K562 (cell line): ENCODE measurements at regions not wholly inside any gene's neighbourhood (a gene's known extent, or its start where the extent isn't known, plus 50 kb on each side); places are given as distances from the start of the nearest gene placed in this dataset.
A peak's percentile ranks its signal among the peaks of the same experiment; 100 is the strongest.

ENCODE experiments used
- ATAC-seq: fragments of 200-7000 bp; cut with Tn5 transposase; 3 replicates; pipeline ENCODE4 v1.9.1; 2020; ENCODE audit warnings: moderate library complexity
- BruUV-seq: library from RNA; stranded (reverse); fragments of 400-500 nt; replicated peaks from 2 replicates; lab custom pipeline; 2021; lab: Mats Ljungman, UMichigan
- CTCF ChIA-PET: fragments of 300-600 bp; formaldehyde crosslinking; extraction: SDS; loops from one replicate; lab custom pipeline; 2021; ENCODE audit warnings: low intra/inter-chr PET ratio; lab: Yijun Ruan, JAX
- POLR2A ChIA-PET: fragments of 300-600, 350-650 bp; sonication (Branson Sonifier 250); formaldehyde crosslinking; extraction: SDS; loops from one replicate; lab custom pipeline; 2021; ENCODE audit warnings: antibody characterized with exemption, inconsistent platforms; lab: Yijun Ruan, JAX
- DNase-seq, 4 experiments: peaks; one replicate each; pipeline versions ENCODE4 v3.0.0 to v3.0.0-alpha.2; 2011 to 2018; ENCODE audit warnings: low spot score in 3 of 4, mixed read lengths in 3 of 4; ENCODE audit errors: extremely low read depth in 1 of 4
- FAIRE-seq: peaks from 2 replicates; lab custom pipeline; 2011; peaks lifted over from hg19 to GRCh38; lab: Jason Lieb, UNC
- H2AFZ ChIP-seq: 2 replicates; pipeline ENCODE4 v1.6.0; 2011; ENCODE audit warnings: low read depth, low read length, control low read depth, inconsistent platforms
- H3K27ac ChIP-seq: fragments of 200-600 bp; 3 replicates; pipeline ENCODE4 v1.8.0; 2011; ENCODE audit warnings: low read depth, mild to moderate bottlenecking, control low read depth, inconsistent platforms, low read length, moderate library complexity, mixed read lengths; ENCODE audit errors: extremely low read depth
- H3K27me3 ChIP-seq, 2 experiments: fragments of 300-600 bp in 1 of 2; 2 replicates in 1 of 2; 3 replicates in 1 of 2; pipeline versions ENCODE4 v1.6.0 to v1.8.0; 2011; ENCODE audit warnings: inconsistent platforms in 2 of 2, low read length in 2 of 2, mild to moderate bottlenecking in 1 of 2, mixed read lengths in 1 of 2, moderate library complexity in 1 of 2; ENCODE audit not compliant: control insufficient read depth in 2 of 2, insufficient read depth in 2 of 2
- H3K36me3 ChIP-seq: fragments of 300-600 bp; 3 replicates; pipeline ENCODE4 v1.8.0; 2011; ENCODE audit warnings: mild to moderate bottlenecking, low read length, inconsistent platforms; ENCODE audit not compliant: control insufficient read depth, insufficient read depth
- H3K4me1 ChIP-seq, 2 experiments: fragments of 200-600 bp in 1 of 2; replicated peaks in 1 of 2; 2 replicates in 1 of 2; 3 replicates in 1 of 2; pipeline versions ENCODE4 v1.5.1 to v1.8.0; 2011; ENCODE audit warnings: inconsistent platforms in 2 of 2, low read length in 2 of 2, mild to moderate bottlenecking in 1 of 2, mixed read lengths in 1 of 2, moderate library complexity in 1 of 2; ENCODE audit not compliant: control insufficient read depth in 2 of 2, insufficient read depth in 2 of 2
- H3K4me2 ChIP-seq: 2 replicates; pipeline ENCODE4 v1.6.1; 2011; ENCODE audit warnings: low read length, control low read depth, inconsistent platforms, mixed read lengths; ENCODE audit not compliant: insufficient read depth
- H3K4me3 ChIP-seq: fragments of 200-600 bp; sonication (generic), shearing (Covaris generic); 2 replicates; pipeline ENCODE4 v1.5.1; 2016; ENCODE audit warnings: control low read depth, inconsistent platforms
- H3K79me2 ChIP-seq: fragments of 200-600 bp; 3 replicates; pipeline ENCODE4 v1.8.0; 2011; ENCODE audit warnings: low read length, inconsistent platforms; ENCODE audit not compliant: control insufficient read depth, insufficient read depth
- H3K9ac ChIP-seq, 2 experiments: 2 replicates each; pipeline versions ENCODE4 v1.6.0 to v1.6.1; 2011; ENCODE audit warnings: low read depth in 2 of 2, low read length in 2 of 2, control low read depth in 1 of 2, inconsistent platforms in 1 of 2, mild to moderate bottlenecking in 1 of 2, mixed read lengths in 1 of 2; ENCODE audit not compliant: insufficient read depth in 1 of 2
- H3K9me1 ChIP-seq: one replicate; pipeline ENCODE4 v1.6.0; 2011; ENCODE audit warnings: inconsistent platforms, mild to moderate bottlenecking, low read length, moderate library complexity; ENCODE audit not compliant: control insufficient read depth, insufficient read depth
- H3K9me3 ChIP-seq: replicated peaks from 2 replicates; pipeline ENCODE4 v1.5.1; 2011; ENCODE audit warnings: low read depth, low read length, inconsistent platforms; ENCODE audit not compliant: control insufficient read depth, insufficient read depth
- H4K20me1 ChIP-seq: replicated peaks from 2 replicates; pipeline ENCODE4 v1.6.1; 2011; ENCODE audit warnings: low read length, inconsistent platforms, mixed read lengths; ENCODE audit not compliant: control insufficient read depth, insufficient read depth
- MAFF ChIP-seq: IDR thresholded peaks from 2 replicates; pipeline ENCODE4 v1.6.1; 2012; ENCODE audit warnings: low read length, improper control_type of control experiment
- MAFG ChIP-seq: fragments of 450-650 bp; conservative IDR thresholded peaks from 2 replicates; pipeline ENCODE4 v1.6.1; 2016; ENCODE audit warnings: missing genetic modification characterization, missing compliant biosample characterization
- PCBP1 ChIP-seq: fragments of 200-400 bp; formaldehyde crosslinking; IDR thresholded peaks from 2 replicates; pipeline ENCODE4 v1.6.1; 2018; ENCODE audit warnings: mild to moderate bottlenecking, low read depth, low read length; ENCODE audit not compliant: poor library complexity, severe bottlenecking
- PHB2 ChIP-seq: fragments of 450-650 bp; IDR thresholded peaks from 2 replicates; pipeline ENCODE4 v1.6.1; 2017; ENCODE audit warnings: low read depth
- RHOXF2B ChIP-seq: fragments of 250-450 bp; sonication (Bioruptor Pico); conservative IDR thresholded peaks from 2 replicates; pipeline ENCODE4 v1.5.1; 2021
- SLC30A9 ChIP-seq: fragments of 250-450 bp; sonication (Bioruptor Pico); IDR thresholded peaks from 2 replicates; pipeline ENCODE4 v1.8.0; 2022; ENCODE audit warnings: mild to moderate bottlenecking, moderate library complexity
- SNRNP70 ChIP-seq: fragments of 200-400 bp; formaldehyde crosslinking; optimal IDR thresholded peaks from 2 replicates; pipeline ENCODE3; 2017; ENCODE audit warnings: low read depth, low read length
- SOX6 ChIP-seq: fragments of 450-650 bp; IDR thresholded peaks from 2 replicates; pipeline ENCODE4 v1.6.1; 2014; ENCODE audit warnings: mild to moderate bottlenecking
- ZNF140 ChIP-seq: fragments of 250-450 bp; sonication (Bioruptor Pico); IDR thresholded peaks from 2 replicates; pipeline ENCODE4 v1.8.0; 2021; ENCODE audit warnings: moderate library complexity, mild to moderate bottlenecking, inconsistent platforms
- ZNF592 ChIP-seq: fragments of 450-650 bp; IDR thresholded peaks from 2 replicates; pipeline ENCODE4 v1.6.1; 2017; ENCODE audit warnings: antibody characterized with exemption, mild to moderate bottlenecking
- ZNF644 ChIP-seq: fragments of 200-800 bp; sonication (Bioruptor generic); IDR thresholded peaks from 2 replicates; pipeline ENCODE4 v1.6.1; 2016; ENCODE audit warnings: low read depth, missing genetic modification characterization, missing compliant biosample characterization
- WGBS: fragments of 100-300 bp; shearing (Covaris generic); methylation state at CpG from one replicate; pipeline ENCODE4 v1.1.6; 2016; ENCODE audit warnings: low coverage, mixed read lengths; ENCODE audit not compliant: insufficient coverage; ENCODE audit errors: missing lambda C conversion rate; 5-methylcytosine and 5-hydroxymethylcytosine counted together
- in situ Hi-C: fragments of 300-500 bp; cut with MboI; formaldehyde crosslinking; loops from 4 replicates; pipeline ENCODE4 v1.15.0; 2018; ENCODE audit warnings: inconsistent platforms, mixed read lengths
- intact Hi-C: fragments of 100-400 bp; cut with micrococcal nuclease; formaldehyde crosslinking; loops from 2 replicates; pipeline ENCODE4 v1.14.2; 2022

DNA sequence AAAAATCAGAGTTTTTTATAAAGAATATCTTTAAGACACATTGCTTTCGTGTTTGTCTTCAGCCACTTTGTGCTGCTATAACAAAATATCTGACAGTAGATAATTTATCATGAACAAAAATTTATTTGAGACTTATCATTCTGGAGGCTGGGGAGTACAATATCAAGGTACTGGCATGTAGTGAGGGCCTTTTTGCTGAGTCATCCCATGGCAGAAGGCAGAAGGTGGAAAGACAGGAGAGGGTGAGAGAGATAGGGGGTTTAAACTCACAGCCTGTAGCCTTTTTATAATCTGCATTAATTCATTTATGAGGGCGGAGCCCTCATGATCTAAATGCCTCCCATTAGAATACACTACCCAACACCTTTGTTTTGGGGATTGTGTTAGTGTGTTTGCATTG lies 431.2 kb upstream of the FAM47C start:
- Histone ChIP-seq H3K9me3 (no peaks in the 10 kb centered on the region), H3K4me1 (no peaks in the 10 kb centered on the region), H2AFZ (no peak overlapping the region), H3K36me3 (no peaks in the 10 kb centered on the region), H3K27me3 (no peaks in the 10 kb centered on the region), H3K4me3 (no peak overlapping the region)
- ChIA-PET CTCF (no interaction called here), POLR2A (no interaction called here)
- in situ Hi-C loops (no loop called here), intact Hi-C loops (no loop called here)
- no peak for FAIRE-seq
- DNase-seq: no peak
- TF ChIP-seq PHB2 (no peak), MAFG (tag) (0 out of 2 replicates have a peak, but pooled peaks have one; percentile 13), ZNF140 (CRISPR knock-in tag) (no peak), MAFF (0 out of 2 replicates have a peak, but pooled peaks have one; percentile 5)
- TF ChIP-seq, all 486 proteins: peak for 2
- Histone ChIP-seq H3K79me2 (no peaks in the 10 kb centered on the region), H3K9ac (no peak overlapping the region), H3K9me1 (no peaks in the 10 kb centered on the region), H4K20me1 (no peaks in the 10 kb centered on the region), H3K27ac (no peak overlapping the region), H3K4me2 (no peak overlapping the region)
- no peak for ATAC-seq
- 0% methylated on average over 2 of the region's 2 CpGs for WGBS
- BruUV-seq: no TSS peak

DNA sequence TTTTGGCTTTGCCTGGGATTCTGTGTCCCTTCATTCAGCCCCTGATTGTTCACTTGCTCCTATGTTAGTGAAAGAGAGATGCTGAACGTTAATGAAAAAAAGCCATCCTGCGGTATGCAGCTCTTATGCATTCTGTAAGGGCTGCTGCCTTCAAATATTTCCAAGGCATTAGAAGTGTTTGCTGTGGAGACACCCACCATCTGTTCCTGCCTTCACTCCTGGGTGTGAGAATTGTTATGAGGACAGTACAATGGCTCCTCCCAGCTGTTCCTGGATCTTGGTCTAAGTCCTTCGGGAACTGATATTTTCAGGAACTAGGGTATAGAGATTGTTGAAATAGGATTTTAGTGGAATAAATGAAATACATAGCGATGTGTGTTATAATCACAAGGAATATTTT lies 427.1 kb upstream of the FAM47C start:
- Histone ChIP-seq H3K79me2 (no peaks in the 10 kb centered on the region), H3K9me1 (no peaks in the 10 kb centered on the region), H3K36me3 (no peaks in the 10 kb centered on the region), H3K4me2 (no peak overlapping the region), H2AFZ (no peak overlapping the region), H3K9ac (no peak overlapping the region), H3K4me3 (no peak overlapping the region), H3K27ac (no peak overlapping the region), H3K27me3 (no peaks in the 10 kb centered on the region), H3K9me3 (no peaks in the 10 kb centered on the region), H3K4me1 (no peaks in the 10 kb centered on the region), H4K20me1 (no peaks in the 10 kb centered on the region)
- no peak for FAIRE-seq
- ATAC-seq: no peak
- POLR2A ChIA-PET: no interaction called here
- no peak for DNase-seq
- CTCF ChIA-PET: no interaction called here
- no TSS peak for BruUV-seq
- 0% methylated on average over 4 of the region's 4 CpGs for WGBS
- in situ Hi-C loops: no loop called here
- intact Hi-C loops: no loop called here
- TF ChIP-seq SNRNP70 (no peak), ZNF592 (no peak), RHOXF2B (CRISPR knock-in tag) (no peak), PCBP1 (no peak), ZNF644 (no peak), MAFF (no peak), SOX6 (no peak), SLC30A9 (CRISPR knock-in tag) (no peak)
